Smooth muscle cell (in vitro differentiated cells): ENCODE measurements at regions not wholly inside any gene's neighbourhood (a gene's known extent, or its start where the extent isn't known, plus 50 kb on each side); places are given as distances from the start of the nearest gene placed in this dataset.
A peak's percentile ranks its signal among the peaks of the same experiment; 100 is the strongest.

Experiments used
- DNase-seq: peaks from one replicate; lab custom pipeline; 2025; ENCODE audit not compliant: unreplicated experiment; lab: John Stamatoyannopoulos, UW
- H2AFZ ChIP-seq: fragments of 200-600 bp; sonication (generic); 2 replicates; pipeline ENCODE4 v1.6.0; 2016; ENCODE audit warnings: antibody characterized with exemption, low read depth, mild to moderate bottlenecking
- H3F3A ChIP-seq: fragments of 200-600 bp; sonication (generic); 2 replicates; pipeline ENCODE4 v1.6.0; 2017; ENCODE audit warnings: antibody characterized with exemption, low read depth
- H3K27ac ChIP-seq: fragments of 200-600 bp; sonication (generic); 2 replicates; pipeline ENCODE4 v1.5.1; 2016; ENCODE audit warnings: low read depth, mild to moderate bottlenecking
- H3K27me3 ChIP-seq: fragments of 200-600 bp; sonication (generic); 2 replicates; pipeline ENCODE4 v1.6.1; 2016; ENCODE audit warnings: low read depth, mild to moderate bottlenecking
- H3K36me3 ChIP-seq: fragments of 200-600 bp; sonication (generic); 2 replicates; pipeline ENCODE4 v1.5.1; 2016; ENCODE audit warnings: low read depth
- H3K4me1 ChIP-seq: fragments of 200-600 bp; sonication (generic); 2 replicates; pipeline ENCODE4 v1.5.1; 2016; ENCODE audit warnings: low read depth
- H3K4me2 ChIP-seq: fragments of 200-600 bp; sonication (generic); 2 replicates; pipeline ENCODE4 v1.6.0; 2016; ENCODE audit warnings: mild to moderate bottlenecking
- H3K4me3 ChIP-seq: fragments of 200-600 bp; sonication (generic); 2 replicates; pipeline ENCODE4 v1.5.1; 2016; ENCODE audit warnings: mild to moderate bottlenecking
- H3K79me2 ChIP-seq: fragments of 200-600 bp; sonication (generic); 2 replicates; pipeline ENCODE4 v1.6.0; 2016; ENCODE audit warnings: low read depth, mild to moderate bottlenecking
- H3K9ac ChIP-seq: fragments of 200-600 bp; sonication (generic); 2 replicates; pipeline ENCODE4 v1.6.0; 2016; ENCODE audit warnings: low read depth
- H3K9me3 ChIP-seq: fragments of 200-600 bp; sonication (generic); replicated peaks from 2 replicates; pipeline ENCODE4 v1.5.1; 2016; ENCODE audit warnings: low read depth
- H4K20me1 ChIP-seq: fragments of 200-600 bp; sonication (generic); 2 replicates; pipeline ENCODE4 v1.6.0; 2016; ENCODE audit warnings: low read depth
- WGBS: methylation state at CpG from one replicate; pipeline ENCODE4 v1.1.7; 2016; ENCODE audit warnings: low lambda C conversion rate; 5-methylcytosine and 5-hydroxymethylcytosine counted together
- TF ChIP-seq, protein P1 (sequence below): fragments of 200-600 bp; sonication (generic); IDR thresholded peaks from 2 replicates; pipeline ENCODE4 v1.5.1; 2017; ENCODE audit warnings: borderline replicate concordance, mild to moderate bottlenecking, antibody characterized with exemption; ENCODE audit not compliant: insufficient read depth, poor library complexity, severe bottlenecking

DNA sequence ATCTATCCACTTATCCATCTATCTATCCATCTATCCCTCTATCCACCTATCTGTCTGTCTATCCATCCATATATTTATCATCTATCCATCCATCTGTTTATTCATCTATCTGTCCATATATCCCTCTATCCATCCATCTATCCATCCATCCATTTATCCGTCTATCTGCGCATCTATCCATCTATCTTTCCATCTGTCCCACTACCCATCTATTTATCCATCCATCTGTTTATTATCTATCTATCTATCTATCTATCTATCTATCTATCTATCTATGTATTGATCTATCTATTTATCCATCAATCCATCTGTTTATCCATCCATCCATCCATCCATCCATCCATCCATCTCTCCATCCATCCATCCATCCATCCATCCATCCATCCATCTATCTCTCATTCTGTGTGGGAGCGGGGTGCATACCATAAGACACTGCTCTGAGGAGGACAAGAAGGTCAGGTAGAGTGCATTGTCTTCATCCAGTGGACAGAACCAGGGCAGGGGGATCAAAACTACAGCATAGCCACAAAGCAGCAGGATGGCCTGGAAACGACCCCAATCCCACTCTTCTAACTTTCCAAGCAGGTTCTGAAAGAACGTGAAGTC lies 53.2 kb upstream of the ENPP6 start:
- H3K4me2 ChIP-seq: no peak overlapping the region
- WGBS: 97% methylated on average over 5 of the region's 5 CpGs
- no peak overlapping the region for H3K4me3 ChIP-seq
- no peak overlapping the region for H3K27ac ChIP-seq
- H4K20me1 ChIP-seq: no peaks in the 10 kb centered on the region
- no peak for DNase-seq
- TF ChIP-seq, protein P1, sequence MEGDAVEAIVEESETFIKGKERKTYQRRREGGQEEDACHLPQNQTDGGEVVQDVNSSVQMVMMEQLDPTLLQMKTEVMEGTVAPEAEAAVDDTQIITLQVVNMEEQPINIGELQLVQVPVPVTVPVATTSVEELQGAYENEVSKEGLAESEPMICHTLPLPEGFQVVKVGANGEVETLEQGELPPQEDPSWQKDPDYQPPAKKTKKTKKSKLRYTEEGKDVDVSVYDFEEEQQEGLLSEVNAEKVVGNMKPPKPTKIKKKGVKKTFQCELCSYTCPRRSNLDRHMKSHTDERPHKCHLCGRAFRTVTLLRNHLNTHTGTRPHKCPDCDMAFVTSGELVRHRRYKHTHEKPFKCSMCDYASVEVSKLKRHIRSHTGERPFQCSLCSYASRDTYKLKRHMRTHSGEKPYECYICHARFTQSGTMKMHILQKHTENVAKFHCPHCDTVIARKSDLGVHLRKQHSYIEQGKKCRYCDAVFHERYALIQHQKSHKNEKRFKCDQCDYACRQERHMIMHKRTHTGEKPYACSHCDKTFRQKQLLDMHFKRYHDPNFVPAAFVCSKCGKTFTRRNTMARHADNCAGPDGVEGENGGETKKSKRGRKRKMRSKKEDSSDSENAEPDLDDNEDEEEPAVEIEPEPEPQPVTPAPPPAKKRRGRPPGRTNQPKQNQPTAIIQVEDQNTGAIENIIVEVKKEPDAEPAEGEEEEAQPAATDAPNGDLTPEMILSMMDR: no peak
- H3K9me3 ChIP-seq: no peaks in the 10 kb centered on the region
- no peaks in the 10 kb centered on the region for H3K27me3 ChIP-seq
- no peaks in the 10 kb centered on the region for H3K36me3 ChIP-seq
- no peak overlapping the region for H2AFZ ChIP-seq
- H3K4me1 ChIP-seq: peaks cover 8% of the 10 kb centered on the region
- H3K9ac ChIP-seq: no peak overlapping the region
- H3F3A ChIP-seq: peaks cover 6% of the 10 kb centered on the region
- no peaks in the 10 kb centered on the region for H3K79me2 ChIP-seq

DNA sequence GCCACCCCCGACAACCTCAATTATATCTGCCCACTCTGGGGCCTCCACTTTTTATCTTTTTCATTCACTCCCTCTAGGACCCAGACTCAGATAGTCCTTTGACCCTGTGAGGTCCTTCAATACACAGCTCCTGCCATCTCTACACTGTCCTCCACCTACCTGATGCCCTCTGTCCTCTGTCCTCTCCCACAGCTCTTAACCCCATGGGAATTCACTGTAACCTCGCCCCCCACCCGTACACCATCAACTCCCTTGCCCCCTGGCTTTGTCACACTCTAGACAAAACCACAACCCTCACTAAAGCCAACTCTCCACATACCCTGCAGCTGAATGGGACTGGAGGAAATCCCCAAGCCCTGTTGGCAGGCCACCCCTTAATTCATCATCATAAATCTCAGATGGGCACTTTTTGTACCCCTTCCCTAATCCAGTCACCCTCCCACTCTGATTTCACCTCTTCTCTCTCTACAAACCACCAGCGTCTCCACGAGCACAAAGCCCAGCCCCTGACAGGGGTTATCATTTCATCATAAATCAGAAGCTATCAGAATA lies 52.3 kb upstream of the ENPP6 start:
- Histone ChIP-seq H3K27ac (no peak overlapping the region), H2AFZ (no peak overlapping the region), H3K9ac (no peak overlapping the region), H3K27me3 (no peaks in the 10 kb centered on the region), H3F3A (peaks cover 10% of the 10 kb centered on the region), H3K4me2 (no peak overlapping the region), H3K9me3 (no peaks in the 10 kb centered on the region), H4K20me1 (no peaks in the 10 kb centered on the region), H3K36me3 (no peaks in the 10 kb centered on the region), H3K79me2 (no peaks in the 10 kb centered on the region), H3K4me1 (peaks cover 13% of the 10 kb centered on the region), H3K4me3 (no peak overlapping the region)
- TF ChIP-seq, protein P1: no peak
- DNase-seq: no peak
- 86% methylated on average over 5 of the region's 5 CpGs for WGBS

DNA sequence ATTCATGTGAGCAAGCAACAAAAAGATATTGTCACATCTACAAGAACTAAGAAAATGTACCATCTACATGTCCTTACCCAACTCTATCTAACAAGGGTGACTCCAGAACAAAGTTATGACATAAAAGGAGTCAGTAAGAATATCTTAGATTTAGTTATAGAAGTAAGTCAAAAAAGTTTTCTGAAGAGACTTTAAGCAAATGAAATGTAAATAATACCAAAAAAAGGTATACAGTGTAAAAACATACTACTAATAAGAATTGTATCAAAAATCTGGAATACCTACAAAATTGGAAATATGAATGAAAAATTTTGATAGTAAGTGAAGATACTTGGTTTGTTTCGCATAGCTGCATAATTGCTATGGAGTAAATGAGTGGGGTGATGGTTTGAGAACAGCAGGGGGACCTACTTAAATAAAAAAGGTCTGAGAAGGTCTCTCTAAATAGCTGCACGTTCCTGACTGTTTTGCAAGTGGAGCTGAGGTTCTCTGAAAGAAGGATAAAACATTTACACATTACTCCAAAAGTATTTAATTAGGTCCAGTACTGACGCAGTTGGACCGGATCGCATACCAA lies 51.0 kb upstream of the ENPP6 start:
- Histone ChIP-seq H3K27me3 (no peaks in the 10 kb centered on the region), H3K9ac (no peak overlapping the region), H3K4me3 (peak overlapping the region; percentile 30), H3K9me3 (no peaks in the 10 kb centered on the region), H3K27ac (peak overlapping the region; percentile 80), H3K79me2 (no peaks in the 10 kb centered on the region), H3F3A (peaks cover 5% of the 10 kb centered on the region), H3K36me3 (no peaks in the 10 kb centered on the region), H3K4me1 (peaks cover 9% of the 10 kb centered on the region), H3K4me2 (peak overlapping the region; percentile 85), H4K20me1 (no peaks in the 10 kb centered on the region), H2AFZ (peak overlapping the region; percentile 60)
- 87% methylated on average over 5 of the region's 5 CpGs for WGBS
- no peak for DNase-seq
- TF ChIP-seq, protein P1: no peak
